ENCODE measurements at regions not wholly inside any gene's neighbourhood (a gene's known extent, or its start where the extent isn't known, plus 50 kb on each side); places are given as distances from the start of the nearest gene placed in this dataset.
A peak's percentile ranks its signal among the peaks of the same experiment; 100 is the strongest.

- TF ChIP-seq, protein P1, sequence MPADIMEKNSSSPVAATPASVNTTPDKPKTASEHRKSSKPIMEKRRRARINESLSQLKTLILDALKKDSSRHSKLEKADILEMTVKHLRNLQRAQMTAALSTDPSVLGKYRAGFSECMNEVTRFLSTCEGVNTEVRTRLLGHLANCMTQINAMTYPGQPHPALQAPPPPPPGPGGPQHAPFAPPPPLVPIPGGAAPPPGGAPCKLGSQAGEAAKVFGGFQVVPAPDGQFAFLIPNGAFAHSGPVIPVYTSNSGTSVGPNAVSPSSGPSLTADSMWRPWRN (IDR thresholded peaks at IDR 0.05; ENCODE audit: low read depth): no peak
- TF ChIP-seq THRAP3 (IDR thresholded peaks at IDR 0.05; ENCODE audit: borderline replicate concordance): no peak
- no peak for TF ChIP-seq ZNF318 (IDR thresholded peaks at IDR 0.05; ENCODE audit: borderline replicate concordance in 1 of 2, low read depth in 1 of 2)
- no peak for TF ChIP-seq VEZF1 (CRISPR knock-in tag; IDR thresholded peaks at IDR 0.05)
- TF ChIP-seq MCM5 (IDR thresholded peaks at IDR 0.05; ENCODE audit: low read depth): no peak
- TF ChIP-seq TCF7 (IDR thresholded peaks at IDR 0.05; ENCODE audit: borderline replicate concordance): no peak
- TF ChIP-seq NUFIP1 (IDR thresholded peaks at IDR 0.05; ENCODE audit: partially characterized antibody): no peak
- TF ChIP-seq TAF7 (tag; IDR thresholded peaks at IDR 0.05): no peak
- no peak for TF ChIP-seq ZFX (CRISPR knock-in tag; IDR thresholded peaks at IDR 0.05)
- peak; percentile 94 for TF ChIP-seq MECOM (CRISPR knock-in tag; IDR thresholded peaks at IDR 0.05)
- TF ChIP-seq, protein P2, sequence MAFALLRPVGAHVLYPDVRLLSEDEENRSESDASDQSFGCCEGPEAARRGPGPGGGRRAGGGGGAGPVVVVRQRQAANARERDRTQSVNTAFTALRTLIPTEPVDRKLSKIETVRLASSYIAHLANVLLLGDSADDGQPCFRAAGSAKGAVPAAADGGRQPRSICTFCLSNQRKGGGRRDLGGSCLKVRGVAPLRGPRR (CRISPR knock-in tag; IDR thresholded peaks at IDR 0.05): peak; percentile 96
- TF ChIP-seq STAT5A (IDR thresholded peaks at IDR 0.05; ENCODE audit: borderline replicate concordance, low read length): peak; percentile 27; the same call in 1 of the 2 replicates
- TF ChIP-seq L3MBTL2 (IDR thresholded peaks at IDR 0.05): peak; percentile 30; the same call in 1 of the 2 replicates
- peak; percentile 99 for TF ChIP-seq DMBX1 (CRISPR knock-in tag; IDR thresholded peaks at IDR 0.05; ENCODE audit: borderline replicate concordance)
- no peak for TF ChIP-seq SNIP1 (IDR thresholded peaks at IDR 0.05; ENCODE audit: low read depth)
These were observed 73.6 kb upstream of the PPP2R5C start (continued) for GRCh38 chr14:101687756-101688546.

Measured in K562 (cell line).